Right ventricle myocardium superior (tissue), 1 donor: ENCODE measurements at regions not wholly inside any gene's neighbourhood (a gene's known extent, or its start where the extent isn't known, plus 50 kb on each side); places are given as distances from the start of the nearest gene placed in this dataset.

Source experiments
- ATAC-seq: fragments of 200-7000 bp; cut with Tn5 transposase; one replicate; pipeline ENCODE4 v1.9.1; 2020; ENCODE audit warnings: mild to moderate bottlenecking; ENCODE audit not compliant: poor library complexity
- DNase-seq: peaks from one replicate; pipeline ENCODE4 v3.0.0-alpha.2; 2020
- intact Hi-C: fragments of 100-400 bp; cut with DNase I; formaldehyde crosslinking; loops from one replicate; pipeline ENCODE4 v1.11.2; 2022
- donor health status: DM: no; HTN: yes; CAD: no; lungs with severe emphysema.

- DNase-seq (no peak), ATAC-seq (no peak)
- intact Hi-C loops, result loop anchor here (10.0 kb wide), 1 partner anchor 170 kb away; no protein-coding TSS in a partner anchor
Observed at GRCh38 chr1:17924578-17924977, 169.4 kb downstream of the ACTL8 start.

- DNase-seq (no peak), ATAC-seq (no peak)
- intact Hi-C loops, result loop anchor here (10.0 kb wide), 1 partner anchor 169 kb away; no protein-coding TSS in a partner anchor
Observed at GRCh38 chr1:17925290-17926237, 170.4 kb downstream of the ACTL8 start.

GRCh38 chr1:17926906-17927305 lies 171.8 kb downstream of the ACTL8 start:
- ATAC-seq, result no peak
- no peak for DNase-seq
- intact Hi-C loops, result loop anchor here (10.0 kb wide), 1 partner anchor 168 kb away; no protein-coding TSS in a partner anchor

GRCh38 chr1:17927952-17928351 lies 172.8 kb downstream of the ACTL8 start:
- ATAC-seq, result no peak
- intact Hi-C loops, result loop anchor here (10.0 kb wide), 1 partner anchor 167 kb away; no protein-coding TSS in a partner anchor
- no peak for DNase-seq

- intact Hi-C loops, result loop anchor here (10.0 kb wide), 1 partner anchor 166 kb away; no protein-coding TSS in a partner anchor
Observed at GRCh38 chr1:17929224-17929623, 174.1 kb downstream of the ACTL8 start.

GRCh38 chr1:17930635-17931034 lies 175.5 kb downstream of the ACTL8 start:
- DNase-seq (no peak), ATAC-seq (peak; percentile 94)
- intact Hi-C loops, result no loop called here

More at GRCh38 chr1:17929224-17929623, 174.1 kb downstream of the ACTL8 start:
- no peak for ATAC-seq
- DNase-seq, result no peak

GRCh38 chr1:17932164-17932563 lies 175.4 kb upstream of the IGSF21 start:
- DNase-seq (no peak), ATAC-seq (no peak)
- intact Hi-C loops, result no loop called here

GRCh38 chr1:17933501-17933900 lies 174.1 kb upstream of the IGSF21 start:
- intact Hi-C loops, result no loop called here
- ATAC-seq (no peak), DNase-seq (no peak)

- ATAC-seq (no peak), DNase-seq (no peak)
- intact Hi-C loops, result no loop called here
Observed at GRCh38 chr1:17933971-17934370, 173.6 kb upstream of the IGSF21 start.

- intact Hi-C loops, result no loop called here
- ATAC-seq (no peak), DNase-seq (no peak)
Observed at GRCh38 chr1:17935230-17935629, 172.4 kb upstream of the IGSF21 start.

- ATAC-seq, result no peak
- intact Hi-C loops, result no loop called here
- no peak for DNase-seq
Observed at GRCh38 chr1:17941431-17942189, 166.0 kb upstream of the IGSF21 start.

GRCh38 chr1:17943506-17943905 lies 164.1 kb upstream of the IGSF21 start:
- ATAC-seq (no peak), DNase-seq (no peak)

GRCh38 chr1:17944646-17945045 lies 163.0 kb upstream of the IGSF21 start:
- ATAC-seq (no peak), DNase-seq (no peak)
- intact Hi-C loops, result no loop called here

More at GRCh38 chr1:17943506-17943905, 164.1 kb upstream of the IGSF21 start:
- intact Hi-C loops, result no loop called here

- intact Hi-C loops, result no loop called here
- ATAC-seq (no peak), DNase-seq (no peak)
Observed at GRCh38 chr1:17946434-17946833, 161.2 kb upstream of the IGSF21 start.

GRCh38 chr1:17948594-17948993 lies 159.0 kb upstream of the IGSF21 start:
- DNase-seq (no peak), ATAC-seq (no peak)
- intact Hi-C loops, result no loop called here

GRCh38 chr1:17949511-17949910 lies 158.1 kb upstream of the IGSF21 start:
- intact Hi-C loops, result no loop called here
- DNase-seq (no peak), ATAC-seq (no peak)

GRCh38 chr1:17950728-17951127 lies 156.9 kb upstream of the IGSF21 start:
- intact Hi-C loops, result no loop called here
- no peak for ATAC-seq
- no peak for DNase-seq

- ATAC-seq, result no peak
- intact Hi-C loops, result no loop called here
- no peak for DNase-seq
Observed at GRCh38 chr1:17952506-17952905, 155.1 kb upstream of the IGSF21 start.

GRCh38 chr1:17953921-17954320 lies 153.7 kb upstream of the IGSF21 start:
- ATAC-seq, result no peak
- no peak for DNase-seq
- intact Hi-C loops, result no loop called here
